Right atrium auricular region (tissue), 2 donors: ENCODE measurements at regions not wholly inside any gene's neighbourhood (a gene's known extent, or its start where the extent isn't known, plus 50 kb on each side); places are given as distances from the start of the nearest gene placed in this dataset.

Experiments
- DNase-seq: peaks from one replicate; pipeline ENCODE4 v3.0.0-alpha.2; 2019; ENCODE audit warnings: low spot score
- H3K27ac ChIP-seq, 2 donors: fragments of 200-600 bp; sonication (generic); 1 replicate in 1 of 2; 2 replicates in 1 of 2; pipeline ENCODE4 v1.5.1; 2016 to 2019
- H3K27me3 ChIP-seq, 2 donors: fragments of 200-600 bp; sonication (generic); one replicate each; pipeline versions ENCODE4 v1.5.1 to v1.6.0; 2017 to 2019
- H3K36me3 ChIP-seq: fragments of 200-600 bp; sonication (generic); one replicate; pipeline ENCODE4 v1.5.1; 2016
- H3K4me1 ChIP-seq, 2 donors: fragments of 200-600 bp; sonication (generic); one replicate each; pipeline versions ENCODE4 v1.5.1 to v1.6.0; 2017 to 2019
- H3K4me3 ChIP-seq, 2 donors: fragments of 200-600 bp; sonication (generic); 1 replicate in 1 of 2; 2 replicates in 1 of 2; pipeline ENCODE4 v1.5.1; 2017 to 2019; ENCODE audit warnings: mild to moderate bottlenecking in 1 of 2, moderate library complexity in 1 of 2
- H3K9me3 ChIP-seq, 2 donors: fragments of 200-600 bp; sonication (generic); one replicate each; pipeline ENCODE4 v1.5.1; 2019
- CTCF ChIP-seq, 2 donors: fragments of 200-600 bp; sonication (generic); IDR thresholded peaks; one replicate each; pipeline ENCODE4 v1.5.1; 2019; ENCODE audit warnings: antibody characterized with exemption in 2 of 2

- TF ChIP-seq CTCF (IDR thresholded peaks at IDR 0.05): no peak
- no peak for DNase-seq
- Histone ChIP-seq H3K27ac (no peak overlapping the region), H3K36me3 (no peaks in the 10 kb centered on the region), H3K27me3 (no peaks in the 10 kb centered on the region), H3K4me3 (no peak overlapping the region), H3K4me1 (no peaks in the 10 kb centered on the region), H3K9me3 (no peaks in the 10 kb centered on the region)
These were observed 126.5 kb downstream of the TSN start for GRCh38 chr2:121881950-121882349.

- H3K27ac ChIP-seq: no peak overlapping the region
These were observed 128.6 kb downstream of the TSN start for GRCh38 chr2:121884078-121884477.

GRCh38 chr2:121884511-121884921 lies 129.1 kb downstream of the TSN start:
- Histone ChIP-seq H3K4me1 (no peaks in the 10 kb centered on the region), H3K36me3 (no peaks in the 10 kb centered on the region), H3K4me3 (no peak overlapping the region), H3K27ac (no peak overlapping the region), H3K9me3 (no peaks in the 10 kb centered on the region), H3K27me3 (no peaks in the 10 kb centered on the region)
- TF ChIP-seq CTCF (IDR thresholded peaks at IDR 0.05): no peak
- DNase-seq: no peak

More at GRCh38 chr2:121884078-121884477, 128.6 kb downstream of the TSN start:
- Histone ChIP-seq H3K27me3 (no peaks in the 10 kb centered on the region), H3K36me3 (no peaks in the 10 kb centered on the region), H3K4me3 (no peak overlapping the region), H3K4me1 (no peaks in the 10 kb centered on the region), H3K9me3 (no peaks in the 10 kb centered on the region)
- no peak for TF ChIP-seq CTCF (IDR thresholded peaks at IDR 0.05)
- no peak for DNase-seq

GRCh38 chr2:121886059-121886458 lies 130.6 kb downstream of the TSN start:
- TF ChIP-seq CTCF (IDR thresholded peaks at IDR 0.05): no peak
- Histone ChIP-seq H3K9me3 (no peaks in the 10 kb centered on the region), H3K27me3 (no peaks in the 10 kb centered on the region), H3K27ac (no peak overlapping the region), H3K36me3 (no peaks in the 10 kb centered on the region), H3K4me3 (no peak overlapping the region), H3K4me1 (no peaks in the 10 kb centered on the region)
- no peak for DNase-seq

- Histone ChIP-seq H3K27me3 (no peaks in the 10 kb centered on the region), H3K27ac (no peak overlapping the region), H3K4me3 (no peak overlapping the region), H3K9me3 (no peaks in the 10 kb centered on the region), H3K36me3 (no peaks in the 10 kb centered on the region), H3K4me1 (no peaks in the 10 kb centered on the region)
- no peak for DNase-seq
- TF ChIP-seq CTCF (IDR thresholded peaks at IDR 0.05): no peak
These were observed 132.2 kb downstream of the TSN start for GRCh38 chr2:121887513-121888188.

- DNase-seq: no peak
- Histone ChIP-seq H3K36me3 (no peaks in the 10 kb centered on the region), H3K9me3 (no peaks in the 10 kb centered on the region), H3K4me1 (no peaks in the 10 kb centered on the region), H3K4me3 (no peak overlapping the region), H3K27me3 (no peaks in the 10 kb centered on the region), H3K27ac (no peak overlapping the region)
- TF ChIP-seq CTCF (IDR thresholded peaks at IDR 0.05): no peak
These were observed 132.7 kb downstream of the TSN start for GRCh38 chr2:121888189-121888557.
